PC-9 (cell line): ENCODE measurements at regions not wholly inside any gene's neighbourhood (a gene's known extent, or its start where the extent isn't known, plus 50 kb on each side); places are given as distances from the start of the nearest gene placed in this dataset.

ENCODE experiments used
- EZH2 ChIP-seq: fragments of 200-600 bp; sonication (generic); IDR thresholded peaks from 2 replicates; pipeline ENCODE4 v1.8.0; 2017; ENCODE audit warnings: antibody characterized with exemption, low read depth
- TF ChIP-seq, protein P1 (sequence below): fragments of 200-600 bp; sonication (generic); conservative IDR thresholded peaks from 2 replicates; pipeline ENCODE4 v1.6.1; 2017; ENCODE audit warnings: mixed run types, antibody characterized with exemption, mild to moderate bottlenecking, moderate library complexity

DNA sequence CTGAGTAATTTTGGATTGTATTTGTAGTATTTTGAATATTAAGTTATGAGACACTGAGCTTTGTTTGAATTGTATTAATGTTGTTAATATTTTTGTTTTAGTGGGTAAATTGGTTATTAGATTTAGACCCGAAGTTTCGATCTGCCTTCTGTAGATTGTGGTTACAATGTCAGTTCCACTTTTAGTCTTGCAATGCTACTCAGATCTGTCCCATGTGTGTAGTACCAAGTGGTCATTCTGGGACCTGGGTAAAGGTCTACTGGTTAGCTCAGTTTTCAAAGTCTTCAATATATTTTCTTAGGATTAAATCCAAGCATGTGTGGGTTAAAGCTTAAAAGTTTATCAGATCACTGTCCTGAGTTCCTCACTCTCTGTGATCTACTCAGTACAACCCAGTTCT lies 346.5 kb upstream of the PROX1 start:
- TF ChIP-seq, protein P1, sequence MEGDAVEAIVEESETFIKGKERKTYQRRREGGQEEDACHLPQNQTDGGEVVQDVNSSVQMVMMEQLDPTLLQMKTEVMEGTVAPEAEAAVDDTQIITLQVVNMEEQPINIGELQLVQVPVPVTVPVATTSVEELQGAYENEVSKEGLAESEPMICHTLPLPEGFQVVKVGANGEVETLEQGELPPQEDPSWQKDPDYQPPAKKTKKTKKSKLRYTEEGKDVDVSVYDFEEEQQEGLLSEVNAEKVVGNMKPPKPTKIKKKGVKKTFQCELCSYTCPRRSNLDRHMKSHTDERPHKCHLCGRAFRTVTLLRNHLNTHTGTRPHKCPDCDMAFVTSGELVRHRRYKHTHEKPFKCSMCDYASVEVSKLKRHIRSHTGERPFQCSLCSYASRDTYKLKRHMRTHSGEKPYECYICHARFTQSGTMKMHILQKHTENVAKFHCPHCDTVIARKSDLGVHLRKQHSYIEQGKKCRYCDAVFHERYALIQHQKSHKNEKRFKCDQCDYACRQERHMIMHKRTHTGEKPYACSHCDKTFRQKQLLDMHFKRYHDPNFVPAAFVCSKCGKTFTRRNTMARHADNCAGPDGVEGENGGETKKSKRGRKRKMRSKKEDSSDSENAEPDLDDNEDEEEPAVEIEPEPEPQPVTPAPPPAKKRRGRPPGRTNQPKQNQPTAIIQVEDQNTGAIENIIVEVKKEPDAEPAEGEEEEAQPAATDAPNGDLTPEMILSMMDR = no peak
- no peak for TF ChIP-seq EZH2
